ENCODE measurements at regions not wholly inside any gene's neighbourhood (a gene's known extent, or its start where the extent isn't known, plus 50 kb on each side); places are given as distances from the start of the nearest gene placed in this dataset.

GRCh38 chr13:23957981-23958380 lies 60.7 kb upstream of the C1QTNF9B start:
- TF ChIP-seq CTCF (IDR thresholded peaks at IDR 0.05; ENCODE audit: low read depth, low read length) = no peak
- no peak for TF ChIP-seq EZH2phosphoT487 (IDR thresholded peaks at IDR 0.05; ENCODE audit: low read depth)

All from OCI-LY3 (cell line).